HG03378 (cell line): ENCODE measurements at regions not wholly inside any gene's neighbourhood (a gene's known extent, or its start where the extent isn't known, plus 50 kb on each side); places are given as distances from the start of the nearest gene placed in this dataset.
"Not testable (repeated sequence)": the region's sequence is repeated elsewhere in the genome, so short reads cannot be mapped to it uniquely, and the experiment has no call there.

Source experiments
- ATAC-seq: cut with Tn5 transposase; IDR thresholded peaks from one replicate; pipeline ENCODE4 v1.9.1; 2021; ENCODE audit warnings: mild to moderate bottlenecking, moderate library complexity; ENCODE audit not compliant: unreplicated experiment

DNA sequence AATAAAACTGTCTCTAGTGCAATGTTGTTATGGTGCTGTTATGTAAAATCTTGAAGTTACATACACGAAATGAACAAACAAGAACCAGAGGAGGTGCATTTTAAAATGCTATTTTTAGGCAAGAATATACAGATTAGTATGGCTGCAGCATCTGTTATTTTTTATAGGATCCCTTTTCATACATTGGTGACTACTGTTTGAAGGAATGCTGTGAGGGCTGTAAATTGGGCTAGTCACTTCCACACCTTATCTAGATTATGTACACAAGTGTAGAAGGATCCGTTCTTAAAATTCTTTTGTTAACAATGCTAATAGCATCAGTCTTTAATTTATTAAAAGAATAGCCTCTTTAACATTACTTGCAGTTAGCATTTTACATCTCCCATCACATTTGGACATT lies 284.3 kb upstream of the MDGA2 start:
- ATAC-seq, result no peak

DNA sequence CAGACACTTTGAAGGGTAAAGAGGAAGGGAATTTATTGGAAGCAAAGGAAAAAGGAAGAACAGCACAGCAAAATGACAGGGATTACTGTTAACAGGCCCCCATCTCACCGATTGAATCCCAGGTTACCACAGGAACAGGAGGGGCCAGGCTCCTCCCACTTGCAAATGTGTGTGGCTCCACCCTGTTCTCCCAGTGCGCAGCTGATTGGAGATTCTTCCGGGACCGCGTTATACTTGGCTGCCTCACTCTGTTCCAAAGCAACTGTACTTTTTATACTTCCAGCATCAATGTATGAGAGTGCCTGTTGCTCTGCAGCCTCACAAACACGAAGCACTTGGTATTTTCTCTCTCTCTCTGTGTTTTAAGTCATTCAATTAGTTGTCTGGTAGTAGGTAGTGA lies 273.6 kb upstream of the MDGA2 start:
- ATAC-seq, result no peak

DNA sequence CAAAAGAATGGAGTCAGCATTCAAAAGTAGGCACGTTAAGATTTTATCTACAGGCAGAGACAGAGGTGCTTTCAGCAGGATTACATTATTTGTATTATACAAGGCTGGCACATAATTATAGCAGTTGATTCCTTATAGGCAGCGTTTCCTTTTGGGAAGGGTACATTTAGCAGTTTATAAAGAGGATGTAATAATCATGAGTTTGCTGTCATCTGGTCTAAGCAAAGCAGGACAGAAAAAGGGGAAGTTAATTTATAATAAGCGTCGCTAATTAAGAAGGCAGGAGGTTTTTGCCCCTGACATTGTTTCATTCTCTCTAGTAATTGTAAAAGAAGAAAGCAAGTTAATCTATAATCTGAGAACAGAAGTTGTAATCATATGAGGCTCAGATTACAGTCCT lies 259.9 kb upstream of the MDGA2 start:
- no peak for ATAC-seq

DNA sequence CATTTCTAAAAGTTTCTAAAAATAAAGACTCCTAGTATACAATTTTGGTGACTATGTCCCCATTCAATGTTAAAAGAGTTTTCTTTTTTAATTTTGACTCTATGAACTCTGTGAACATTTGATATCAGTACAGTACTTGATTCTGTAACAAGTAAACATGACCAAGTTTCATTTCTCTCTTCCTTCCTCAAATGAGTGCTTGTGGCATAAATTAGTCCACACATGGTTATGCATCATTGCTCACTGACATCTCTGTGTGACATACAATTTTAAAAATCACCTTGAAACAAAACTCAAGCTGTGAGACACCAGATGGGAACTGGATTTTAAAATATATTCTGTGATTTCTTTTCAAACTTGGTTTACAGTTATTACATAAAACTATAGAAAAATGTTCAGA lies 253.9 kb upstream of the MDGA2 start:
- peak; percentile 92 for ATAC-seq

DNA sequence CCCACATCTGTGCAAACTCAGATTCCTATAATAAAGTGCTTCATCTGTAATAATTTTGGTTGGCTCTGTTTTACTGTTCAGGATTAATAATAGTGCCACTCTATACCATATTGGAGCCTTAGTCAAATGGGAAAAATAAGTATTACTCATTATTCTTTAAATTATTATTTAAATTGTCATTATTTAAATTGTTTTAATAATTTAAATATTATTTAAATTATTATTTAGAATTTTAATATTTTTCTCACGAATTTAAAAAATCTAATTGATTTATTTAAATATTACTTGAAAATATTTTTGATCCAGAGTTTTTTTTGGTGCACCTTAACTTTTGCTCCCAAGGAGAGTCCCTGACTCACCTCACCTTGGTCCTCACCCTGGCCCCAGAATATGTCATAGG lies 245.7 kb upstream of the MDGA2 start:
- ATAC-seq, result no peak

DNA sequence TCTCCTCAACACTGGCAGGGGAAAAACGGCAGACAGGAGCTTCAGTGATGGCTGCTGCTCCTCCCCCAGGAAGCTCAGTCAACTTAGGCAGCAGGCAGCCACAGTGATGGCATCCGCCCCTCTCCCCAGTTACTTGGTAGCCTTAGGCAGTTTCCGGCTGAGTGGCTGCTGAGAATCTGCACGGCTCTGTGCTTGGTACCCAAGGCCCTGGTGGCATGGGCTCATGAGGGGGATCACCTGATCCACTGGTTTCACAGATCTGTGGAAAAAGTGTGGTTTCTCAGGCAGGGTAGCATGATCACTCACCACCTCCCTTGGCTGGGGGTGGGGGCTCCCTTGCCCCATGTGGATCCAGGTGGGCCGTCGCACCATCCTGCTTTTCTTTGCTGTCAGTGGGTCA lies 244.6 kb upstream of the MDGA2 start:
- no peak for ATAC-seq

DNA sequence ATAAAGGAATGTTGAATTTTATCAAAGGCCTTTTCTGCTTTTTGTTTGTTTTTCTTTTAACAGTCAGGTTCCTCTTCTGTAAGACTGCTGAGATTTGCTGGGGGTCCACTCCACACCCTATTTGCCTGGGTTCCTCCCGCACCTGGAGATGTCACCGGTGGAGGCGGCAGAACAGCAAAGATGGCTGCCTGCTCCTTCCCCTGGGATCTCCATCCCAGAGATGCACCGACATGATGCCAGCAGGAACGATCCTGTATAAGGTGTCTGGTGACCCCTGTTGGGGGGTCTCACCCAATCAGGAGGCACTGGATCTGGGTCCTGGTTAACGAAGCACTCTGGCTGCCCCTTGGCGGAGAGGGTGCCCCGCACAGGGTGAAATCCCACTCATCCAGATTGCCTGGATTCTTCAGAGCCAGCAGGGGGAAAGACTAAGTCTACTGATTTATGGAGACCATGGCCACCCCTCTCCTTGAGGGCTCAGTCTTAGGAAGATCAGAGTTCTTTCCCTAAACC lies 244.0 kb upstream of the MDGA2 start:
- ATAC-seq, result no peak

DNA sequence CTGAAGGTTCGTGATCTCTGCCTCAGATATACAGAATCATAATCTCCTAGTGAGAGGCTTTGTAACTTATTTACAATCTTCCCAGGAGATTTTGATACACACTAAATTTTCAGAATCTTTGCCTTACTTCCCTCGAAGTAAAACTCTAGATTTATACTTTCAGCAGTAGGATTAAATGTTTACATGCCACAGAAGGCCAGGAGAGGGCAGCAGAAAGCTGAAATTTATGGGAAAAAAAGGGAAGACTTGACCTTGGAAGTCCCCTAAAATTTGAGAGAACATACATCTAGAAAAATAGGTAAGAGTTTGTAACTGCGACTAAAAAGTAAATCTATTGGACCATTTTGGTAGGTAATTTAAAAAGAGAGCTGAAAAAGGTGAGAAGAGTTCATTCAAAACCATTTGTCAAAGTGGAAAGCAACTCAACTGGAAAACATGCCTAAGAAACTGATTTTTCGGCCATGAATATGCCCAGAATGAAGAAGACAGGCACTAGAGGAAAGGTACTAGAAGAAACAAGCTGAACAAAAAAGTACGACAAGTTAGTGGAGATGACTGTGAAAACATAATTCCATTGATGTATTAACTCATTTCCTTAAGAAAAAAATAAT lies 242.0 kb upstream of the MDGA2 start:
- ATAC-seq, result no peak

DNA sequence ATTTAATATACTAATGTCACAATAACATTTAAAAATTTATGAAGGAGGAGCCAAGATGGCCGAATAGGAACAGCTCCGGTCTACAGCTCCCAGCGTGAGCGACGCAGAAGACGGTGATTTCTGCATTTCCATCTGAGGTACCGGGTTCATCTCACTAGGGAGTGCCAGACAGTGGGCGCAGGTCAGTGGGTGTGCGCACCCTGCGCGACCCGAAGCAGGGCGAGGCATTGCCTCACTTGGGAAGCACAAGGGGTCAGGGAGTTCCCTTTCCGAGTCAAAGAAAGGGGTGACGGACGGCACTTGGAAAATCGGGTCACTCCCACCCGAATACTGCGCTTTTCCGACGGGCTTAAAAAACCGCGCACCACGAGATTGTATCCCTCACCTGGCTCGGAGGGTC lies 225.7 kb upstream of the MDGA2 start:
- not testable (repeated sequence) for ATAC-seq

DNA sequence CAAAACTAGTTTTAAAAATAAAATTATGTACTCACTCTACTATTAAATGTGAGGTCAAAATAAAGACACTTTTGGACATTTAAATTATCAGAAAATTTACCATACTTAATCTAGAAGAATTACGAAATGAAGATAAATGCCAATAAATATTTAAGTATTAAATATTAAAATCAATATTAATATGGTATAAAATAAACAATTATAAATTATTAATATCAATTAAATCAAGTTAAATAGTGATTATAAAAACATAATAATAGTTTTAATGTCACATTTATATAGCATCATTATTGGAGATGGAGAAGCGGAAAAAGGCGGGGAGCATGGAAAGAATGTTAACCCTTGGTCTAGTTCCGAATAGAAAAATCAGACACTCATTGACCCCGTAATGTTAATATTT lies 224.3 kb upstream of the MDGA2 start:
- no peak for ATAC-seq

DNA sequence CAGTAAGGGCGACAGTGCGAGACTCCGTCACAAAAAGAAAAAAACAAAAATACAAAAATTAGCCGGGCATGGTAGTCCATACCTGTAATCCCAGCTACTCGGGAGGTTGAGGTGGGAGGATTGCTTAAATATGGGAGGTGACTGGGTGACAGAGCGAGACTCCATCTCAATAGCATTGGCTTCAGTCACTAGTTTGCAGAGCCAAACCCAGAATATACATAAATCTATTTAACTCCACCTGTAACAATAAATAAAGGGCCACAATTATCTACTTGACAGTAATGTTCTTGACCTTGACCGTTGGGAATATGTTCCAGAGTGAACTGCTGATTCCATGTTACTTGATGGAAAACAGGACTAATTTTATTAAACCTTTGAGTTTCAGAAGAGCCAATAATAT lies 198.9 kb upstream of the MDGA2 start:
- no peak for ATAC-seq

DNA sequence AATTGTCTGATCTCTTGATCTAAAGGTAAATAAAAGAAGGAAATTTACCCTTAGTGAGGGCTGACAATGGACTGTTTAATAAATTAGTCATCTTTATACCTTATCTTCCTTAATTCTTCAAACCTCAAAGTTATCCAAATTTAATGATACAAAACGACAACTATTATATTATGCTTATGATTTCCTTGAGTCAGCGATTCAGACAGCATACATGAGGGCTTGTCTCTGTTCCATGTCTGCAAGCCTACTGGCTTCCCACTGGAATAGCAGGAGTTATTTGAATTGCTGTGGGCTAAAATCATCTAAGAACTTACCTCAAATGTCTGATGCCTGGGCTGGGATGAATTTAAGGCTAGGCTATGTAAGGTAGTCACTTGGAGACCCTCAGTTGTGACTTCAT lies 197.2 kb upstream of the MDGA2 start:
- no peak for ATAC-seq

DNA sequence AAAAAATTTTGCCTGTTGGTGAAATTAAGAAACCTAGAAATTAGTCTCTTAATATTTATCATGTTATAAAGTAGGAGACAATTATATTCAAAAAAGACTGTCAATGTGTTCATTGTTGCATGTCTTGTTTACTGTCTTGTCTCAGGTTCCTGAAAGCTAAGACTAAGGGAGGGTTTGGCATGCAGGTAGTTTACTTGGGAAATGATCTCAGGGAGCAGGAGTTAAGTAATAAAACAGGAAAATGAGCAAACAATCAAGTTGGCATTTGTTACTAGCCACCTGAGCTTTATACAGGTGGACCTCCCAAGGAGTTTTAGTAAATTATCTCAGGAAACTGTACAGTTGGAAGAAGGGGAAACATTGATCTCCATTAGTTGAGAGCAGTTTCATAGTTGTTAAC lies 188.0 kb upstream of the MDGA2 start:
- no peak for ATAC-seq

DNA sequence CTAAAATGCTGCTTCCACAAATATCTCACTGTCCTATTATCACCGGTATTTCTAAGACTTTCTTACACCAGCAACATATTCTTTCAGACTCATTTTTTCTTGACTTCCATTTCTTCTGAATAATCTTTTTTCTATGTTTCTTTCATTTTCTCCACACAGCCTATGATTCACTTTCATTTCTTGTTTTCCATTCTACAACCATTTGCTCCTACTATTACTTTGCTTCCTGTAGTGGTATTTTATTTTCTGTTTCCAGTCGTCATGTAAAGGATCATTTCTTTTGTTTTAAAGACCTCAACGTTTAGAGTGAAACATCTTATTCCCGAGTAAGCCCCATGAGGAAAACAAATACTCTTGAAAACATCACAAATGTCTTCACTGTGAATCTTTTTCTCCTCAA lies 182.2 kb upstream of the MDGA2 start:
- no peak for ATAC-seq

DNA sequence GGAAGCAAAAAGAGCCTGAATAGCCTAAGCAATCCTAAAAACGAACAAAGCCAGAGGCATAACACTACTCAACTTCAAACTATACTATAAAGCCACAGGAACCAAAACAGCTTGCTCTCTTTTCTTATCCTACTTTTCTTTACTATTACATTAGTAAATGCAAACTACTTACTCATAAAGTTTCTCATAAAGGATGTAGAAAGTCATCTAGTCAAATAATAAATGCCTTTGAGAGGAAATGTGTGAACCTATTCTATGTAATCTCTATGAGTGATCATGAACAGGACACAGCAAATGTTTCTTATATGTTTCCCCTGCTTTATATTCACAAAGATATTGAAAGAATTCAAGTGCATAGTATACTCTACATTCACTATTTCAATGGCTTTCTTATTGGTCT lies 176.9 kb upstream of the MDGA2 start:
- no peak for ATAC-seq

DNA sequence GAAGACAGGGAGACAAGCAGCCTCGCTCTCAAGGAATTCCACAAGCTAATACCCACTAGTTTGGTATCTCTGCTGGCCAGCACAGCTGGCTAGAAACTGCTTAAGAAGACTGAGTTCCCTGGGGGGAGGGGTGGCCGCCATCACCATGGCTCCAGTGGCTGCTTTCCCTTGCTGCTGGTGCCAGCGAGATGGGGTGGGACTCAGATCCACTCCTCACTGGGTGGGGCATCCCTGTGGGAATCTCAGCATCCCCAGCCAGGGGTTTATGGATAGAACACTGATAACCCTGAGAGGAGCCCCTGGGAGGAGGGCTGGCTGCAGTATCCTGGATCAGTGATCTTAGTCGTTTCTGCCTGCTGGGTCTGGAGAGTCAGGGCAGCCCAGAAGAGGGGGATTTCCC lies 170.6 kb upstream of the MDGA2 start:
- ATAC-seq, result no peak

DNA sequence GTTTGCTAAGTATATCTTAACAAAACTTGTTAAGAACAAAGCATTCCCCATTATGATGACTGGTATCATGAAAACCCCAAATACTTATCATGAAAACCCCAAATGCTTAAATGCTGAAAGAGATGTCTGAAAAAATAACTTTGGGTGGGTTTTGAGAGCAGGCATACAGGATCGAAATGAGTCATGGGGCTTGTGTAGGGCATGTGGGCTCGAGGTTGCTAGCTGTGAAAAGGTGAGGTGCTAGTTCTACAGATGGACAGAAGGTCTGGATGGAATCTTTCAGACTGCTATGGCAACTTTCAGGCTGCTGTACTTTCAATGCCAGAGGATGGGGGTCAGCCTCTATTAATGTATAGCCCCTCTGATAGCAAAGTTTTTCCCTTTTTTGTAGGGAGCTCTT lies 167.8 kb upstream of the MDGA2 start:
- ATAC-seq, result no peak

DNA sequence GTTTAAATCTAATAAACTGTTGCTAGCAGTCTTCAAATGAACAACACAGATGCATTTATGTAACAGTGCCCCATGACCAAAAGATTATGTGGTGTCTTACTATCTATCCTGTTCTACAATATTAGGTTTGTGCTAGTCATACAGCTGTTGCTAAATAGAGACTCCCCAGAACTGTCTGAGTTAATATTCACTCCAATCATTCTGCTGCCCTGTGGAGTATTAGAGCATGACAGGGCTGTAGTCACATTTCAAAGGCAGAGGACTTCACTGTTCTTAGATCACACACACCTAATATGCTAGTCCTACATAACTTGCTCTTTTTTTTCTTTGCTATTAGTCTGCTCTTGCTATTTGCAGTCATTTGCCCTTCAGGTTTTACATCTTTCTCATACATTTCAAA lies 157.6 kb upstream of the MDGA2 start:
- ATAC-seq, result no peak

DNA sequence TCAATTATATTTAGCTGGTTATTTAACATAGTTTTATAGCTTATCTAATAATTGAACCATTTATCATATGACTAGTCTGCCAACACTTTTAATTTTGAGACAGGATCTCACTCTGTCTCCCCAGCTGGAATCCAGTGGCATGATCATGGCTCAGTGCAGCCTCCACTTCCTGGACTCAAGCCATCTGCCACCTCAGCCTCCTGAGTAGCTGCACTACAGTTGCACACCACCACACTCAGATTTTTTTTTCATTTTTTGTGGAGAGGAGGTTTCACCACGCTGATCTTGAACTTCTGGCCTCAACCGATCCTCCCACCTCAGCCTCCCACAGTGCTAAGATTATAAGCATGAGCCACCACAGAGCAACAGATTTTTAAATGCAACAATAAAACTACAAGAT lies 151.4 kb upstream of the MDGA2 start:
- ATAC-seq, result no peak

DNA sequence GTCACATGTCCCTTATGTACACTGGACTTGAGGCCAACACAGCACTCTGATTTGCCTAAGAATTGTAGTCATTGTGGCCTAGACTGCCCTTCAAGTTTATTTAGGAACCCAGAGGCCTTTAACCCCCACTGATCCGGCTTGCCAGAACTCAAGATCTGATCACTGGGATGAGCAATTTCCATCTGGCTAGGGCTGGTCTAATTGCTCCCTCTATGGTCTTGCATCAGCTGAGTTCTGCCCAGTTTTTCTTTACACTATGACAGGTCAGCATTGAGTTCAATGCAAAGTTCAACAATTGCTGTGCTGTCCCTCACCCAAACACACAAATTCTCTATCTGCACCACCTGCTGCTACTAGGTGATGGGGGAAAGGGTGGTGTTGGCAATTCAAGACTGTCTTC lies 146.9 kb upstream of the MDGA2 start:
- no peak for ATAC-seq

DNA sequence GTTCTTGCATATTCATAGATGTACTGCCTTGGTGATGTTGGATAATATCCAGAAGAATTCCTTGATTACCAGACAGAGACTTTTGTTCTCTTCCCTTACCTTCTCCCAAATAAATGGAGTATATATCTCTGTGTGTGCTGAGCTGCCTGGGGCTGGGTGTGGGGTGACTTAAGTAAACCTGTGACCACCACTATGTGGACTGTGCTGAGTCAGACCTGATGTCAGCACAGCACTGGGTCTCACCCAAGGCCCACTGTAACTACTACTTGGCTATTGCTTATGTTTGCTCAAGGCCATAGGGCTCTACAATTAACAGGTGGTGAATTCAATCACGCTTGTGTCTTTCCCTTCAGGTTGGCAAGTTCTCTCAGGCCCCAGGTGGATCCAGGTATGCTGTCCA lies 145.7 kb upstream of the MDGA2 start:
- ATAC-seq, result no peak

DNA sequence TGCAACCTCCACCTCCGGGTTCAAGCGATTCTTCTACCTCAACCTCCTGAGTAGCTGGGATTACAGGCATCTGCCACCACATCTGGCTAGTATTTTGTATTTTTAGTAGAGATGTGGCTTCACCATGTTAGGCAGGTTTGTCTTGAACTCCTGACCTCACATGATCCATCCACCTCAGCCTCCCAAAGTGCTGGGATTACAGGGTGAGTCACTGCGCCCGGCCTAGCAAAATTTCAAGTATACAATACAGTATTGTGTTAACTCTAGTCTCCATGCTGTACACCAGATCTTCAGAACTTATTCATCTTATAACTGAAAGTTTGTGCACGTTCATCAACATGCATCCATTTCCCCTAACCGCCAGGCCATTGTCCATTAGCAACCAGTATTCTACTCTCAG lies 115.1 kb upstream of the MDGA2 start:
- ATAC-seq, result no peak

DNA sequence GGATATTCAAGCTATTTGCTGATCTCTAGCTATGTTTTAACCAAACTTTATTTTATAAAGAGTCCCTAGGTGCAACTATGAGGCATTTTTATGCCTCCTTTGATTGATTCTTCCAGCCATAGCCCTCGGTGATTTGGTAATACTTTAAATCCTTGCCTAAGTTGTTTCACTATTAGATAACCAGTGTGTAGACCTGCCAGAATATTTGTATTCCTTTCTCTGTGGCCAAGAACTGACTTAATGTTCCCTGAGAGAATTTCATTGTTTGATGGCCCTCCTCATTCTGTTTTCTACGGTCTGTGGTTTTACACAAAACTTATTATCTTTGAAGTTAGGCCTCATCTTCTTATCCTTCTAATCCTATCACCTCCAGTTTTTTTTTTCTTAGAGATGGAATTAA lies 109.7 kb upstream of the MDGA2 start:
- no peak for ATAC-seq

DNA sequence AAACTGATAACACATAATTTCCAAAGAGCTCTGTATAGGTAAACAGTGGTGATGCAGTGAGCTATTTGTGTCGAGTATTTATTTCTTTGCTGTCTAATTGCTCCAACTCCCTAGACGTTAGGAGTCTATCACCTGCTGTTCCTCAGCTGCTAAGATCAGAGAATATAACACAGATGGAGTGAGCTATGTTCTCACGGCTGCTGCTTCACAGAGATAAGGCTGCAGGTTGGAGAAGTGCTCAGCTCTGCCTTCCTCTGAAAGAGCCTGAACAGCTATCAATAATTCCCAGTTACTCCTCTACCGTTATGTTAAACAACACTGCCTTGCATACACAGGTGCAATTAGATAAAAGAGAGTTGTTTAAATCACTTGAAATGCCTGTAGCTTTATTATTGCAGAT lies 103.2 kb upstream of the MDGA2 start:
- no peak for ATAC-seq
